HL-60 (cell line): ENCODE measurements at regions not wholly inside any gene's neighbourhood (a gene's known extent, or its start where the extent isn't known, plus 50 kb on each side); places are given as distances from the start of the nearest gene placed in this dataset.

Experiments used
- POLR2AphosphoS5 ChIP-seq: IDR thresholded peaks from 2 replicates; pipeline ENCODE4 v1.6.1; 2012; ENCODE audit warnings: low read depth
- TF ChIP-seq, protein P1 (sequence below): IDR thresholded peaks from one replicate; pipeline ENCODE4 v1.5.1; 2011; ENCODE audit warnings: low read length, control low read depth, inconsistent platforms; ENCODE audit not compliant: insufficient read depth

DNA sequence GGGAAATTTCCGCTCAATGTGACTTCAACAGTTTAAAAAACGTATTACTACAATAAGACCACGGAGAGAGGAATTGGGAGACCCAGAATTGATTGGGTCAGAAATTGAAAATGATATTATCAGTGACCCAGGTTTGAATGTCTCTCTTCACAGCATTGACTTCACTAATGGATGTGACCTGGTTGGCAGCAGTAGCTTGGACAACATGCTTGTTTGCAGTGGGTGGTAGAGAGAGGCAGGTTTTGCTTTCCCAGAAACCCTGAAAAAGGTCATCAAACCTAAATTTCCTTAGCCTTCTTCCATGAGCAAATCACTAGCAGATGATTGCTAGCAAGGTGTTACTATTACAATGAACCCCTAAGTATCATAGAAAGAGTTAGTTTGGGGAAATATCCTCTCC lies 89.7 kb upstream of the ANTXRL start:
- TF ChIP-seq POLR2AphosphoS5: no peak
- TF ChIP-seq, protein P1, sequence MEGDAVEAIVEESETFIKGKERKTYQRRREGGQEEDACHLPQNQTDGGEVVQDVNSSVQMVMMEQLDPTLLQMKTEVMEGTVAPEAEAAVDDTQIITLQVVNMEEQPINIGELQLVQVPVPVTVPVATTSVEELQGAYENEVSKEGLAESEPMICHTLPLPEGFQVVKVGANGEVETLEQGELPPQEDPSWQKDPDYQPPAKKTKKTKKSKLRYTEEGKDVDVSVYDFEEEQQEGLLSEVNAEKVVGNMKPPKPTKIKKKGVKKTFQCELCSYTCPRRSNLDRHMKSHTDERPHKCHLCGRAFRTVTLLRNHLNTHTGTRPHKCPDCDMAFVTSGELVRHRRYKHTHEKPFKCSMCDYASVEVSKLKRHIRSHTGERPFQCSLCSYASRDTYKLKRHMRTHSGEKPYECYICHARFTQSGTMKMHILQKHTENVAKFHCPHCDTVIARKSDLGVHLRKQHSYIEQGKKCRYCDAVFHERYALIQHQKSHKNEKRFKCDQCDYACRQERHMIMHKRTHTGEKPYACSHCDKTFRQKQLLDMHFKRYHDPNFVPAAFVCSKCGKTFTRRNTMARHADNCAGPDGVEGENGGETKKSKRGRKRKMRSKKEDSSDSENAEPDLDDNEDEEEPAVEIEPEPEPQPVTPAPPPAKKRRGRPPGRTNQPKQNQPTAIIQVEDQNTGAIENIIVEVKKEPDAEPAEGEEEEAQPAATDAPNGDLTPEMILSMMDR: no peak
